H1 (cell line): ENCODE measurements at regions not wholly inside any gene's neighbourhood (a gene's known extent, or its start where the extent isn't known, plus 50 kb on each side); places are given as distances from the start of the nearest gene placed in this dataset.

Source experiments
- CTCF ChIA-PET: fragments of 300-600 bp; sonication (Branson Sonifier 250); formaldehyde crosslinking; loops from one replicate; lab custom pipeline; 2021; ENCODE audit not compliant: partially characterized antibody; lab: Charles Lee
- POLR2A ChIA-PET: fragments of 300-600 bp; sonication (Branson Sonifier 250); formaldehyde crosslinking; loops from one replicate; lab custom pipeline; 2021; ENCODE audit warnings: inconsistent platforms; ENCODE audit not compliant: partially characterized antibody; lab: Charles Lee
- DNase-seq, 2 experiments: peaks; one replicate each; pipeline versions ENCODE4 v3.0.0 to v3.0.0-alpha.2; 2010 to 2022; ENCODE audit warnings: low spot score in 2 of 2, low read depth in 1 of 2, mixed read lengths in 1 of 2
- FAIRE-seq: peaks from 2 replicates; lab custom pipeline; 2011; peaks lifted over from hg19 to GRCh38; lab: Jason Lieb, UNC
- H2AFZ ChIP-seq: 2 replicates; pipeline ENCODE4 v1.8.1; 2012; ENCODE audit warnings: low read length, inconsistent platforms
- H2AK5ac ChIP-seq: 2 replicates; pipeline ENCODE4 v1.6.1; 2013; ENCODE audit warnings: low read depth, low read length
- H2BK120ac ChIP-seq: replicated peaks from 2 replicates; pipeline ENCODE3; 2013; ENCODE audit warnings: low read depth, low read length, inconsistent platforms
- H2BK12ac ChIP-seq: 2 replicates; pipeline ENCODE4 v1.6.1; 2013; ENCODE audit warnings: low read depth, low read length
- H2BK15ac ChIP-seq: 2 replicates; pipeline ENCODE4 v1.6.1; 2013; ENCODE audit warnings: low read length
- H2BK20ac ChIP-seq: 2 replicates; pipeline ENCODE4 v1.6.1; 2013; ENCODE audit warnings: low read length
- H2BK5ac ChIP-seq: 2 replicates; pipeline ENCODE4 v1.6.1; 2013; ENCODE audit warnings: low read depth, low read length
- H3K14ac ChIP-seq: 2 replicates; pipeline ENCODE4 v1.6.1; 2013; ENCODE audit warnings: inconsistent platforms; ENCODE audit not compliant: insufficient read length
- H3K18ac ChIP-seq: 2 replicates; pipeline ENCODE4 v1.6.1; 2013; ENCODE audit warnings: low read length; ENCODE audit errors: extremely low read depth
- H3K23ac ChIP-seq: 2 replicates; pipeline ENCODE4 v1.6.1; 2013; ENCODE audit warnings: inconsistent platforms; ENCODE audit not compliant: insufficient read length
- H3K23me2 ChIP-seq: 2 replicates; pipeline ENCODE4 v1.6.1; 2013; ENCODE audit warnings: low read depth, low read length
- H3K27ac ChIP-seq: 2 replicates; pipeline ENCODE4 v1.6.1; 2011; ENCODE audit warnings: low read depth, low read length, inconsistent platforms
- H3K27me3 ChIP-seq, 4 experiments: replicated peaks in 1 of 4; 1 replicate in 1 of 4; 2 replicates in 3 of 4; pipeline versions ENCODE4 v1.6.1 to v1.8.1; 2011 to 2013; ENCODE audit warnings: low read length in 3 of 4, mild to moderate bottlenecking in 3 of 4, inconsistent platforms in 2 of 4, mixed read lengths in 2 of 4, moderate library complexity in 1 of 4; ENCODE audit not compliant: control insufficient read depth in 3 of 4, insufficient read depth in 3 of 4; ENCODE audit errors: extremely low read depth in 1 of 4
- H3K36me3 ChIP-seq, 4 experiments: 2 replicates each; pipeline versions ENCODE4 v1.6.1 to v1.8.1; 2011 to 2013; ENCODE audit warnings: mild to moderate bottlenecking in 4 of 4, low read length in 3 of 4, moderate library complexity in 2 of 4, control low read depth in 1 of 4, inconsistent platforms in 1 of 4; ENCODE audit not compliant: insufficient read depth in 4 of 4, control insufficient read depth in 2 of 4
- H3K4ac ChIP-seq: replicated peaks from 2 replicates; pipeline ENCODE3; 2013; ENCODE audit warnings: low read length, low read depth, mixed read lengths, inconsistent platforms; ENCODE audit not compliant: insufficient read length
- H3K4me1 ChIP-seq, 4 experiments: replicated peaks in 1 of 4; 1 replicate in 1 of 4; 2 replicates in 3 of 4; pipeline versions ENCODE4 v1.6.1 to v1.8.1; 2011 to 2013; ENCODE audit warnings: low read length in 3 of 4, inconsistent platforms in 2 of 4, mixed read lengths in 1 of 4; ENCODE audit not compliant: insufficient read depth in 4 of 4, control insufficient read depth in 3 of 4
- H3K4me2 ChIP-seq, 2 experiments: 2 replicates each; pipeline versions ENCODE4 v1.6.1 to v1.8.1; 2011 to 2013; ENCODE audit warnings: low read depth in 2 of 2, low read length in 2 of 2, control low read depth in 1 of 2, inconsistent platforms in 1 of 2, mild to moderate bottlenecking in 1 of 2; ENCODE audit not compliant: insufficient read depth in 1 of 2
- H3K4me3 ChIP-seq, 4 experiments: fragments of 200-600, 300-600 bp in 1 of 4; sonication (generic), shearing (Covaris generic), sonication (Bioruptor Twin) in 1 of 4; 2 replicates each; pipeline versions ENCODE4 v1.5.1 to v1.8.1; 2011 to 2016; ENCODE audit warnings: low read length in 4 of 4, low read depth in 3 of 4, control low read depth in 2 of 4, inconsistent platforms in 2 of 4, mild to moderate bottlenecking in 2 of 4, mixed read lengths in 1 of 4, moderate library complexity in 1 of 4; ENCODE audit not compliant: insufficient read depth in 2 of 4; ENCODE audit errors: extremely low read depth in 1 of 4
- H3K56ac ChIP-seq: replicated peaks from 2 replicates; pipeline ENCODE3; 2013; ENCODE audit warnings: low read depth, mild to moderate bottlenecking, mixed read lengths, low read length, inconsistent platforms; ENCODE audit not compliant: insufficient read length
- H3K79me1 ChIP-seq: 2 replicates; pipeline ENCODE4 v1.6.1; 2013; ENCODE audit warnings: low read depth, low read length, control low read depth
- H3K79me2 ChIP-seq, 2 experiments: 2 replicates each; pipeline versions ENCODE4 v1.6.1 to v1.8.1; 2012 to 2013; ENCODE audit warnings: low read length in 2 of 2, mild to moderate bottlenecking in 2 of 2, inconsistent platforms in 1 of 2; ENCODE audit not compliant: insufficient read depth in 2 of 2, control insufficient read depth in 1 of 2
- H3K9ac ChIP-seq, 4 experiments: replicated peaks in 1 of 4; 1 replicate in 1 of 4; 2 replicates in 3 of 4; pipeline versions ENCODE4 v1.6.1 to v1.8.1; 2011 to 2013; ENCODE audit warnings: low read depth in 3 of 4, low read length in 3 of 4, control low read depth in 2 of 4, mild to moderate bottlenecking in 2 of 4, moderate library complexity in 2 of 4, inconsistent platforms in 1 of 4; ENCODE audit errors: extremely low read depth in 1 of 4
- H3K9me3 ChIP-seq, 2 experiments: 2 replicates each; pipeline versions ENCODE4 v1.6.1 to v1.8.1; 2012 to 2013; ENCODE audit warnings: mild to moderate bottlenecking in 2 of 2, moderate library complexity in 2 of 2, control low read depth in 1 of 2, inconsistent platforms in 1 of 2, low read depth in 1 of 2, low read length in 1 of 2, mixed read lengths in 1 of 2; ENCODE audit not compliant: insufficient read depth in 2 of 2
- H4K20me1 ChIP-seq, 2 experiments: replicated peaks in 1 of 2; 2 replicates each; pipeline versions ENCODE3 to v1.8.1; 2011 to 2013; ENCODE audit warnings: inconsistent platforms in 2 of 2, low read length in 2 of 2, mild to moderate bottlenecking in 1 of 2; ENCODE audit not compliant: insufficient read depth in 2 of 2, control insufficient read depth in 1 of 2
- H4K5ac ChIP-seq: 2 replicates; pipeline ENCODE4 v1.6.1; 2013; ENCODE audit warnings: low read length, low read depth, mixed read lengths, inconsistent platforms; ENCODE audit not compliant: insufficient read length
- H4K8ac ChIP-seq: 2 replicates; pipeline ENCODE4 v1.8.0; 2013; ENCODE audit warnings: mild to moderate bottlenecking, moderate library complexity, low read length, inconsistent platforms; ENCODE audit not compliant: insufficient read depth; ENCODE audit errors: extremely low read depth
- H4K91ac ChIP-seq: replicated peaks from 2 replicates; pipeline ENCODE3; 2013; ENCODE audit warnings: low read length, mixed read lengths, inconsistent platforms; ENCODE audit not compliant: insufficient read length
- EP300 ChIP-seq, 2 experiments: IDR thresholded peaks; 1 replicate in 1 of 2; 2 replicates in 1 of 2; pipeline ENCODE4 v1.6.1; 2011 to 2012; ENCODE audit warnings: low read depth in 2 of 2, low read length in 2 of 2, mild to moderate bottlenecking in 2 of 2, borderline replicate concordance in 1 of 2, inconsistent platforms in 1 of 2, moderate library complexity in 1 of 2
- MAFK ChIP-seq: IDR thresholded peaks from 2 replicates; pipeline ENCODE4 v1.6.1; 2012; ENCODE audit warnings: low read depth, mild to moderate bottlenecking, improper control_type of control experiment, low read length
- RBBP5 ChIP-seq: IDR thresholded peaks from 2 replicates; pipeline ENCODE4 v1.7.1; 2012; ENCODE audit warnings: low read depth, mild to moderate bottlenecking, inconsistent platforms, low read length, moderate library complexity, borderline replicate concordance
- SIN3A ChIP-seq, 2 experiments: IDR thresholded peaks in 1 of 2; conservative IDR thresholded peaks in 1 of 2; 2 replicates each; pipeline ENCODE4 v1.6.1; 2011 to 2012; ENCODE audit warnings: low read length in 2 of 2, improper control_type of control experiment in 1 of 2, low read depth in 1 of 2, mild to moderate bottlenecking in 1 of 2
- TBP ChIP-seq: IDR thresholded peaks from 2 replicates; pipeline ENCODE4 v1.6.1; 2011; ENCODE audit warnings: low read depth, low read length, improper control_type of control experiment
- WGBS, 2 experiments: shearing (Covaris generic) in 1 of 2; methylation state at CpG; one replicate each; pipeline versions ENCODE4 v1.1.6 to v1.1.7; 2013 to 2015; ENCODE audit warnings: low lambda C conversion rate in 2 of 2, mixed read lengths in 2 of 2, inconsistent platforms in 1 of 2, low coverage in 1 of 2, missing lambda C conversion rate in 1 of 2; ENCODE audit not compliant: insufficient replicate concordance in 2 of 2, insufficient coverage in 1 of 2, insufficient read length in 1 of 2; ENCODE audit errors: extremely low coverage in 1 of 2, missing lambda C conversion rate in 1 of 2; 5-methylcytosine and 5-hydroxymethylcytosine counted together

GRCh38 chr14:36451310-36452065, 68.5 kb downstream of the NKX2-1 start:
- Histone ChIP-seq H3K4ac (no peak overlapping the region), H3K4me1 (no peaks in the 10 kb centered on the region; a peak in 1 of 7 replicates), H3K23ac (no peak overlapping the region), H3K18ac (no peak overlapping the region), H3K14ac (no peak overlapping the region), H3K9ac (no peak overlapping the region), H4K5ac (no peak overlapping the region), H2BK5ac (no peak overlapping the region), H2BK120ac (no peak overlapping the region), H3K9me3 (no peaks in the 10 kb centered on the region), H2BK12ac (no peak overlapping the region), H4K8ac (no peak overlapping the region), H3K56ac (no peak overlapping the region), H3K4me2 (no peak overlapping the region), H3K27me3 (peaks cover 0 to 13% (median 3%) of the 10 kb centered on the region in 4 experiments; a peak in 5 of 7 replicates), H2BK20ac (no peak overlapping the region), H4K20me1 (no peaks in the 10 kb centered on the region), H4K91ac (no peak overlapping the region), H3K27ac (no peak overlapping the region), H2AK5ac (no peak overlapping the region), H3K79me2 (no peaks in the 10 kb centered on the region), H3K36me3 (no peaks in the 10 kb centered on the region), H3K79me1 (no peaks in the 10 kb centered on the region), H2AFZ (no peak overlapping the region), H2BK15ac (no peak overlapping the region), H3K4me3 (no peak overlapping the region), H3K23me2 (no peaks in the 10 kb centered on the region)
- no peak for FAIRE-seq
- TF ChIP-seq EP300 (IDR thresholded peaks at IDR 0.05; ENCODE audit: borderline replicate concordance in 1 of 2, low read depth in 2 of 2, low read length in 2 of 2) (no peak), MAFK (no peak), SIN3A (conservative IDR thresholded peaks at IDR 0.05 in 1 of 2, IDR thresholded peaks at IDR 0.05 in 1 of 2; ENCODE audit: low read depth in 1 of 2, low read length in 2 of 2) (no peak), TBP (no peak), RBBP5 (no peak)
- 89% methylated on average over 8 of the region's 8 CpGs; no CpG with 5 or more reads in 1 of the 2 experiments for WGBS, 2 experiments
- DNase-seq, result no peak
- ChIA-PET POLR2A (no interaction called here), CTCF (interaction anchor here (0.6 to 8.3 kb wide), 30 partner anchors 8 to 382 kb away, joined by 3 to 68 read pairs (median 5); no protein-coding TSS in a partner anchor)
